ENCODE measurements at regions not wholly inside any gene's neighbourhood (a gene's known extent, or its start where the extent isn't known, plus 50 kb on each side); places are given as distances from the start of the nearest gene placed in this dataset.

DNA sequence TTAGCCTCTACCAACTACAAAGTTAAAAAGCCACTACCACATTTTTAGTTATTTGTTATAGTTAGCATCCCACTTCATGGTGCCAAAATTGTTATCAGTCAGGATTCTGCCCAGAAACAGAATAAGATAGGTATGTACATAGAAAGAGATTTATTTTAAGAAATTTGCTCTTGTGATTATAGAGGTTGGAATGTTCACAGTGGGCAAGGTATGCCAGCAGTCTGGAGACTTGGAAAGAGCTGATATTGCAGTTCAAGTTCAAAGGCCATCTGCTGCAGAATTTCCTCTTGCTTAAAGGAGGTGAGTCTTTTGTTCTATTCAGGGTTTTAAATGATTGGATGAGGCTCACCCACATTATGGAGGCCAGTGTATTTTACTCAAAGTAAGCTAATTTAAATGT lies 143.8 kb upstream of the POU1F1 start:
- no peak for DNase-seq (ENCODE audit: low read depth)

GRCh38 chr3:87414271-87414670 lies 137.9 kb upstream of the POU1F1 start:
- no peak for DNase-seq (ENCODE audit: low read depth)

GRCh38 chr3:87413814-87414213 lies 137.4 kb upstream of the POU1F1 start:
- DNase-seq (ENCODE audit: low read depth) = no peak

DNA sequence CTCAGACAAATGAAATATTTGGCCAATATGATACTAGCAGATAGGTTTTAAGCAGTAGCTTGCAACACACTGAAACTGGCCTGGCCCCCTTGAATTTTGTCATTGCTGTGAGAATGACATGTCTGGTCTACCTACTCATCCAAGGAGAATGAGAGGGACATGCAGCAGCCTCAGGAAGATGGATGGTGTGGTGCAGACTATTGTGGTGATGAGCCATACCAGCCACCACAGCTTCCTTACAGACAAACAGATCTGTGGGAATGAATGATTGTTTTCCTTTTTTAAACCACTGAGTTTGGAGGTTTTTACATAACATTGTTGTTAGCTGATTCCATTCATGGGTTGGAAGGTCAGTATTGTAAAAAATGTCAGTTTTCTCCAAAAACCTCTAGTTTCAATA lies 133.7 kb upstream of the POU1F1 start:
- DNase-seq (ENCODE audit: low read depth) = peak; percentile 18

DNA sequence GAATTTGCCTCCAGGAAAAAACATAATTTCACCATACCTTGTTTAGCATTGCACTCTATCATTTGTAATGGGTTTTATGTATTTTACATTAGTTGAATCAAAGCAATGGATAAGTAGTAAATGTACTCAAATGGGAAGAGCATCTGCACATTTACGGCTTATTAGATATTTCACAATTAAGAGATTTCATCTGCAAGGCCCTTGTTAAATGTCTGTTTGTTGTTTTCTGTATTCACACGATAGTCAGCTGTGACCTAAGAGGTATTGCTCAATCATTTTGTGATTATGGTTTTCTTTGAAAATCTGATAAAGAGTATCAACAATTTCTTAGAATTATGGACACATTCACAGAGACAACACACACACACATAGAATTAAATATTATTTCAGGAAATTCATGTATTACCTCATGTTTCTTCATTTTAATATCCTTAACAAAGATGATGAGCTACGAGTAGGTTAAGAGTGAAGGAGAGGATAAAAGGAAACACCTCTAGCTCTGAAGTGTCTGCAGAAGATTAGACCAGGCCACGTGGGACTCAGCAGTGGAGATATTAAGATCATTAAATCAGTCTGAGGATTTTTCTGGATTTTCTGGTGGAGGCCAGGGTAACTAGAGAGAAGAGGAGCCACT lies 121.9 kb upstream of the POU1F1 start:
- no peak for DNase-seq (ENCODE audit: low read depth)

GRCh38 chr3:87397211-87397610 lies 120.8 kb upstream of the POU1F1 start:
- no peak for DNase-seq (ENCODE audit: low read depth)

- DNase-seq (ENCODE audit: low read depth) = no peak
These were observed 114.4 kb upstream of the POU1F1 start for GRCh38 chr3:87390821-87391220.

- no peak for DNase-seq (ENCODE audit: low read depth)
These were observed 114.0 kb upstream of the POU1F1 start for GRCh38 chr3:87390353-87390752.

GRCh38 chr3:87375231-87375682 lies 98.9 kb upstream of the POU1F1 start:
- no peak for DNase-seq (ENCODE audit: low read depth)

DNA sequence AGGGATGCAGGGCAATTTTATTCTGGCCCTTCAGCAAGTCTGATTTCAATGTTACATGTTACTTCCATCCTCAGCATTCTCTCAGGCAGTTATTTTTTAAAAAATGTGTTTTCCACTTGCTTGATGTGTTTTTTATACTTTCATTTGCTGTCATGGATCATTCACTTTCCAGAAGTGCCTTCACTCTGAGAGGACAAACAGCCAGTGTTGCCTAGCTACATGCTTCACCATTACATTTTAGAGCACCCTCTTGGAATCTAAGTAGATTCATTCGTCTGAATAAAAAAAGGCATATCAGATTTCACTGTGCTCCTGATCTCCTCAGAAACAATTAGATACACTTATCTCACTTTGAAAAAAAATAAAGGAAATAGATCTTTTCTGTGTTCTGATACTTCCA lies 93.6 kb upstream of the POU1F1 start:
- DNase-seq (ENCODE audit: low read depth) = no peak

GRCh38 chr3:87367736-87368135 lies 91.4 kb upstream of the POU1F1 start:
- no peak for DNase-seq (ENCODE audit: low read depth)

GRCh38 chr3:87363721-87364120 lies 87.3 kb upstream of the POU1F1 start:
- DNase-seq (ENCODE audit: low read depth) = no peak

- no peak for DNase-seq (ENCODE audit: low read depth)
These were observed 85.6 kb upstream of the POU1F1 start for GRCh38 chr3:87361956-87362355.

DNA sequence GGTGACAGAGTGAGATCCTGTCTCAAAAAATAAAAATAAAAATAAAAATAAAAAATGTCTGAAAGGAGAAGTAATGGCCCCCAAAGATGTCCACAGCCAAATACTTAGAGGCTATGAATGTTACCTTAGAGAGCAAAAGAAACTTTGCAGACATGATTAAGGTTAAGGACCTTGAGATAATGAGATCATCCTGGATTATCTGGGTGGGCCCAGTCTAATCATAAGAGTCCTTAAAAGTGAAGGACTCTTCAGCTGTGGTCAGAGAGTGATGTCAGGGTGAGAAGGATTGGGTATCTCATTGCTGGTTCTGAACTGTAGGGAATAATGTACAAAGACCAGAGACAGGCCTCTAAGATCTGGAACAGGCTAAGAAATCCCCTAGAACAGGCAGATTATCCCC lies 84.9 kb upstream of the POU1F1 start:
- DNase-seq (ENCODE audit: low read depth) = no peak

- no peak for DNase-seq (ENCODE audit: low read depth)
These were observed 83.4 kb upstream of the POU1F1 start for GRCh38 chr3:87359826-87360225.

DNA sequence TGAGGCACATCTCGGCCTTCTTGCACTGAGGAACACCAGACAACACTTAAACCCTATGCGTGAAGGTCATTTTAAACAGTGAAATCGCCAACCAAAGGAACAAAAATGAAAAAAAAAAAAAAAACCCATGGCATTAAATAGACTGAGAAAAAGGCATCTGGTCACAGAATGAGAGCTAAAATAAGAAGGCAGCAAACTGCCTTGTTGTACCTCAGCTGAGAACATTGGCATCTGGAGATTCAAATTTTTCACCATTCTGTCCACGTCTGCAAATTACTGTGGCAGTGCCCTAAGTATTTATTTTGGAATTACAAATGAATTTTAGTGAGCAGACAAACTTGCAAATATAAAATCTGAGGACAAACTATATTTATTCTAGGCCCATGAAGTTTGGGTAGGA lies 82.6 kb upstream of the POU1F1 start:
- DNase-seq (ENCODE audit: low read depth) = no peak

- peak; percentile 50 for DNase-seq (ENCODE audit: low read depth)
These were observed 81.7 kb upstream of the POU1F1 start for GRCh38 chr3:87358066-87358465.

DNA sequence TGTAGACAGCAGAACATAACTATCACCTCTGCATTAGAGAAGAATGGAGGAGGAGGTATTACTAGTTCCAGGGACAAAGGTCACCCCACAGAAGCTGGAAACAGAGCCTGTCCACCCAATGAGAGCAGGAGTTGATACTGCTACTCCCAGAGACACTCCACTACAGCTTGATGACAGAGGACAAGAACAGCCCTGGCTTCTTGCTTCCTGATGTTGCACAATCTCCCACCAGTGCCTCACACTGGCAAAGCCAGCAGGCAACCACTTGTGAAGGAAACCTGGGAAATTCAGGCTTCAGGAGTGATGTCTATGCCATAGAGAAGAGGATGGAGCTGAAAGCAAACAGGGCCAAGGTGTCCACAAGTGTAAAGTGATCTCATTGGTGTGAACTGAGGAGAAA lies 78.0 kb upstream of the POU1F1 start:
- DNase-seq (ENCODE audit: low read depth) = no peak

DNA sequence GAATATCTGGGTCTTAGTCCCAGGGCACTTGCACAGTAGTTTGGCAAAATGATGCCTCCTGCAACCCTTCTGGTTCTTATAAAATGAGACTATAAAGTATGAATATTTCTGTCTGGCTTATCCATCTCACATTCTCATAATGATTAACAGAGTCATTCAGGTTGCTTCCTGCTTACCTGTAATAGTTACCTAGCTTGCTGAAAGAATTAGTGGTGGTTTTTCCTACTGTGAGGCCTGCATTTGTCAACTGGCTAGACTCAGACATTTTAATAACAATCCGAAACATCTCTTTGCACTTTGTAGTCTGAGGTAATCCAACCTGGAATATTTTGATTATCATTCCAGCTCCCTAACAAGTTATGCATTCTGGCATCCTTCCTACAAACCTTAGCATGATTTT lies 75.6 kb upstream of the POU1F1 start:
- no peak for DNase-seq (ENCODE audit: low read depth)

DNA sequence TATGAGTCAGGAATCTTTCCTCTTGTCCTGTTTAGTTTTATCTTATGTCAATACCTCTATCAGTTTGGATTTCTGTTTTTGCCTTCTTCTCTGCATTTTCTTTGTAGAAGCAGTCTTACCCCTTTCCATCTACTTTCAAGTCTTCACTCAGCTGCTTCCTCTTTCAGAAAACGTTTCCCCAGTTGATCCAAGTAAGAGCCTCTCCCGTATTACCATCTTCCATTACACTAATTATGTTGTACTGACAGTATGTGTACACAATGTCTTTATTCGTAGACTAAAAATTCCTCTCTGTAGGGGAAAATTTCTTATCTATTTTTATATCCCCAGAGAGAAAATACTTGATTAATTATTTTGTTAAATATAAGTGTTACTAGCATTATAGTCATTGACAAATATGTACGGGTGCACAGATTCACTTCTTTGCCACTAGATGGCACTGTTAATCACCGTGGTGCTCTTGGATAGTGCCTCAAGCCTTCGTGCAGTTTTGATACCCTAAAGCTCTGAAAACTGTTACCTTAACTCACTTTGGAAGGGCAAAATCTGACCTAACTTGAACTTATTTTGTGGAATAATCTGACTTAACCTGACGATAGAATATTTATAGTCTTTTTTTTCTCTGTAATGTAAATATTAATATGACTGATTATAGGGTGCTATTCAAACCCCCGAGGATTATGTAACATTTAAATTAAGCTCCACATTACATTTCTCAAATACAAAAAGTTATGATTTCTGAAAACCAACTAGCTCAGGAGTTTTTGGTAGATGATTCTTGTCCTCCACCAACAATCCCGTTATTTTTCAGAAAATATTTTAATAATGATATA lies 74.2 kb upstream of the POU1F1 start:
- no peak for DNase-seq (ENCODE audit: low read depth)

GRCh38 chr3:87349833-87350232 lies 73.4 kb upstream of the POU1F1 start:
- no peak for DNase-seq (ENCODE audit: low read depth)

DNA sequence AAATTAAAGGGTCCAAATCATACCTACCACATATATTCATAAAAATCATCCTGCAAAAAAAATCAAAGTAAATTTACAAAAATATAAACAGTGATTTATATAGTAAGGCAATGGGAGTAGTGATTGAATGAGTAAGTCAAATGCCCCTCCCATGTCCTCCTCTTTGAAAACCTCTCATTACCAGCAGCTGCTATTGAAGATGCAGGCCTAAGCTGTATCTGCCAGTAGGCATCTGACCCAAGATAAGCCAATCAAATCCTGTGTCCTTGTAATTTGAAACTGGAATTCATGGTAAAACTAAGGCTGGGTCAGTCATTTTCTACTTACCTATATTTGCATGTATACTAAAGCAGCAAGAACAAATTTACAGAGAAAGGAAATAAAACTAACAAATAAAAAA lies 60.4 kb upstream of the POU1F1 start:
- DNase-seq (ENCODE audit: low read depth) = no peak

GRCh38 chr3:87335931-87336330 lies 59.5 kb upstream of the POU1F1 start:
- no peak for DNase-seq (ENCODE audit: low read depth)

DNA sequence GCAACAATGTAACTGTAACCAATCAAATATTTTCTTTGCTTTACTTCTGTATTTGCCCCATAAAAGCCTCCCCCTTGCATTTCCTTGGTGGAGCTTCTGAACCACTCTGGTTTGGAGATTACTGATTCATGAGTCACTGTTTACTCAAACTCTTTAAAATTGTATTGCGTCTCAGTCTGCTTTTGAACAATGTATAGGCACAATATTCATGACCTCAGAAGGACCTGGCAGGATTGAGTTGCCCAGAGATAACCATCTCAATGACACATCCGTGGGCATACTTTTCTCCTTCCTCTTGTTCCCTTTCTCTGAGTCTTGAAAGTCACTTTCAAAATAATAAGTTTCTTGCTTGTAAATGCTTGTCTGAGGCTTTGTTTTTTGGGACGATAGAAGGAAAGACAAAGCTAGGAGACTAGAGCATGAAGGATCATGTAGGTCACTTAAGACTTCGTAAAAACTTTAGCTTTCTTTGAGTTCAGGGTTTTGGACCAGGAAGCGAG lies 57.1 kb upstream of the POU1F1 start:
- DNase-seq (ENCODE audit: low read depth) = peak; percentile 66

Data from stromal cell of bone marrow (primary cell).